ENCODE measurements at regions not wholly inside any gene's neighbourhood (a gene's known extent, or its start where the extent isn't known, plus 50 kb on each side); places are given as distances from the start of the nearest gene placed in this dataset.
A peak's percentile ranks its signal among the peaks of the same experiment; 100 is the strongest.
"Not testable (repeated sequence)": the region's sequence is repeated elsewhere in the genome, so short reads cannot be mapped to it uniquely, and the experiment has no call there.

DNA sequence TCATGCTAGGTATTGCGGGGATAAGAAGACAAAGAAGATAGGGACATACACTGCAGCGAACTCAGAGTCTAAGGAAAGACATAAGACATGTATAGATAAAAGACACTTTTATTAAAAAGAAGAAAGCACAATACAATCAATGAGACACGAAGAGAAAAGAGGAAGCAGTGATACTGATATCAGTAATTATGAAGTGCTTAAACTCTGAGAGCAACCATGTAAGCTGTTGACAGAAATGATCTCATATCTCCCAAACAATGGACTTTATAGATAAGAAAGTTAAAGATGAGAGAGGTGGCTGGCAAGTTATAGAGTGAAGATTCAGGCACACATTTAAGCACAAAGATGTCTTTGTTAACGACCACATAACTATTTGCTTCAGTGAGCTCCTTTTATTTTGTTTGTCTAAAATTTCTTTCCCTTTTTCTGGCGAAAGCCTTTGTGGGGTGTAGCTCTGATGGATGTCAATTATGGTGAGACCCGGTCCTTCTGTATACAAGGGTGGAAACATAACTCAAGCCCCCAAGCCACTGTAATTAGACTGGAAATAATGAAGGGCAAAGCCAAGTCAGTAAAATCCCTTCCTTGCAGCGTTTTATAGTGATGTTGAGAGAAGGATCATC is 818.0 kb upstream of the SLC10A2 start:
- no peak for DNase-seq

DNA sequence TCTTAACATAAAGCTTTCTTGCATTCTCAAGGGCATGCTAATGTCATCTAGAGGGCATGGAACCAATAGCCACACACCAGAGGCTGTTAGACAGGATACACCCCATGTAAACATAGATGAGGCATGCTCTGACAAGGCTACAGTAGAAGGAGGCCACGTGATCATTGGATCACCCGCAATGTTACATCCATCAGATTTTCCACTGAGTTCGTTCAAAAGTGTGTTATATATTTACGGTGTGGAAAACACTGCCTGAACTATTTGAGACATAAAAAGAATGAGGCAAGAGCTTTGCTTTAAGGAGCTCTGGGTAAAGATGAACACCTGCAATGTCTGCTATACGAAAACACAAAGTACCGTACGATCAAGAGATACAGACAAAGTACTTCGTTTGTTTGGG is 817.5 kb upstream of the SLC10A2 start:
- no peak for DNase-seq

DNA sequence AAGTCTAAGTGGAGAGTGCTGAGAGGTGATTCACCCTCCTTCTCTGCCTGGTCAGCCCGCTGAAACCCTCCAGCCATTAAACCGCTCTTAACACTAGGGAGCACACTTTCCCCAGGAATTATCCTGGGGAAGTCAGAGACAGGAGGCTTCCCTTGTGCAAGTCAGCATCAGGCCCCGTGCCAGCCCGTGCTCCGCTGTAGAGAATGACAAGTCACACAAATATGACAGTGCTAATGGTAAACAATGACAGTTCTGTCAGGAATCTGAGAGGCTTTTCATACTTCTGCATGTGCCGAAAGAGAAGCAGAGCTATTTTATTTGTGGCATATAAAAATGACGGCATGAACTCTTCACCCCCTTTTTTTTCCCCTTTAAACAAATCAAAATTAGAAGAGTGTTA is 816.9 kb upstream of the SLC10A2 start:
- DNase-seq = peak; percentile 78

DNA sequence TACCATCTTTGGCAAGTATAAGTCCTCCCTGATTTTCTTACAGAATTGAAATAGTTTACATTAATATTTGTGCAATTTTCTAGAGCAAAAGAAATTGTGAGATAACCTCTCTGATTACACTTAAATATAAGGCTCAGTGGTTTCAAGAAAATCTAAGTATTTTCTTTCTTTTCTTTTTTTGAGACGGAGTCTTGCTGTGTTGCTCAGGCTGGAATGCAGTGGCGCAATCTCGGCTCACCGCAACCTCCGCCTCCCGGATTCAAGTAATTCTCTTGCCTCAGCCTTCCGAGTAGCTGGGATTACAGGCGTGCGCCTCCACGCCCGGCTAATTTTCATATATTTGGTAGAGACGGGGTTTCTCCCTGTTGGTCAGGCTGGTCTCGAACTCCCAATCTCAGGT is 813.9 kb upstream of the SLC10A2 start:
- not testable (repeated sequence) for DNase-seq

DNA sequence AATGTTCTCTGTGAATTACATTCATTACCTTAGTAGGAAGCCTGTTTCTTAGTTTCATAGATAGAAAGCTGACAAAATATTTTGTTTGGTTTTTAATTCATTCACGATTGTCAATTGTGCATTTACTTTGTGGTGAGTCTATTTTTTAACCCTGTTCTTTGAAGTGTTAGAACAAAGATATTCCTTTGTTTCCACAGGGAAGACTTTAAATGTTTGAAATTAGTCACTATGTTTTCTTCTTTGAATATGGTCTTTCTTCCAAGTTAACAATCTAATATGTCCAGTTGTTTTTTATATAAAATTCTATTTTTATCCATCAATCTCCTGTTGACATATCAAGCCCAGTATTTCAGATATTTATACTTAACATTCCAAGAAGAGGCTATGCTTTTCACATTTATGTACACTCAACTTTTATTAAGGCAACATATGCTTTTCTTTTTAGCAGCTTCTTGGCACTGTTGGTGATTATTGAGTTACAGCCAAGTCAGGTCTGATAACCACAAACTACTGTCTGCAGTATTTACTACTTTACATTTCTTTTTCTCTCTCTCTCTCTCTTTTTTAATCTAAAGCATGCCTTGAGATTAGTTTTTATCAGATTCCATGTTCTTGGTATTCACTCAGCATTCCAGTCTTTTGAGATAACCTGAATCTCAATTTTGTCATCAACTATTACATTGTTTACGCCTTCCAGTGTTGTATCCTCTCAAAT is 812.8 kb upstream of the SLC10A2 start:
- DNase-seq = no peak

DNA sequence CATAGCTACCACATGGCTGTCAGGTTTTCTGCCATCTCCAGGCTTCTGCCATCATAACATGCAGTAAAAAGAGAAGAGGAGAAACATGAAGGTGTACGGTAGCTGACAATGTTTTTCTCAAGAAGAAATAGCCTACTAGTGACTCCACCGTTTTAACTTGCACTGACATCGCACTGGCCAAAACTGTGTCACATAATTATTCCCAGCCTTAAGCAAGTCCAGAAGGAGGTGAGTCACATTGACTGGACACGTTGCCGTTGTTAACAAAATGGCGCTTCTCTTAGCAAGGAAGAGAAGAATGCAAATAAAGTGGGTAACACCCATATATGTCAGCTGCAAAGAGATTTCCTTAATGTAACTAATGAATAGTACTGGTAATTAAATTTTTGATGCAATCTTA is 810.4 kb upstream of the SLC10A2 start:
- no peak for DNase-seq

DNA sequence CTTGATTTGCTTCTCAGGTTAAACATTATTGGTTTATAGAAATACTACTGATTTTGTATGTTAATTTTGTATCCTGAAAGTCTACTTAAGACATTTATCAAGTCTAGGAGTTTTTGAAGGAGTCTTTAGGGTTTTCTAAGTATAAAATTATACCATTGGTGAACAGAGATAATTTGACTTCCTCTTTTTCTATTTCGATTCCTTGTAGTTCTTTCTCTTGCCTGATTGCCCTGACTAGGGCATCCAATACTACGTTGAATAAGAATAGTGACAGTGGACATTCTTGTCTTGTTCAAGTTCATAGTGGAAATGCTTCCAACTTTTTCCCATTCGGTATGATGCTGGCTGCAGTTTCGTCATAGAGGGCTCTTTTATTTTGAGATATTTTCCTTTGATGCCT is 807.5 kb upstream of the SLC10A2 start:
- DNase-seq = no peak

DNA sequence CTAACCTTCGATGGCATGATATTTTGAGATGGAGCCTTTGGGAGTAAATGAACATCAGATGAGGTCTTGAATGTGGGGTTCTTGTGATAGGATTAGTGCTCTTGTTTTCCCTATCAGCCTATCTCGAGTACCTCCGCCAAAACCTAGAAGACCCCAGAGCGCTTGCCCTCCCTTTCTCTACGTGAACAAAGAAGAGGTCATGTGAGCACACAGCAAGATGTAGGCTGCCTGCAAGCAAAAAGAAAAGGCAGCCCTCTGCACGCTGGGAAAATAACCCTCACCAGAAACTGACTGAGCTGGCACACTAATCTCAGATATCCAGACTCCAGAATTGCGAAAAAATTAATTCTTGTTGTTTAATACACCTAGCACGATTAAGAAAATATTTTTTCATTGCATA is 799.8 kb upstream of the SLC10A2 start:
- no peak for DNase-seq

DNA sequence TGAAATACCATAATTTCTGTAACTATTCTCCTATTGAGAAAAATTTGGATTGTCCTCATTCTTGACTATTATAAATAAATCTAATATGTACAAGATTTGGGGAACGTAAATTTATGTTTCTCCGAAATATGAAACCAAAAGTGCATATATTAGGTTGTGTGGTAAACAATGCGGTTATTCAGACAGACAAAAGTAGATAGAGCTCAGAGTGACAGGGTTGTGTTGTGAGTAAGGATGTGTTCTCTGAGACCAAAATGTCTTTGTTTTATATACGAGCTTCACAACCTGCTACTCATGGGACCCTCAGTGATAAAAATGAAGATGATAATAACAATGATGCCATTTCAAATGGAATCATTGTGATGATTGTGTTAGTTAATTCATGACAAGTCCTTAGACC is 796.3 kb upstream of the SLC10A2 start:
- no peak for DNase-seq

DNA sequence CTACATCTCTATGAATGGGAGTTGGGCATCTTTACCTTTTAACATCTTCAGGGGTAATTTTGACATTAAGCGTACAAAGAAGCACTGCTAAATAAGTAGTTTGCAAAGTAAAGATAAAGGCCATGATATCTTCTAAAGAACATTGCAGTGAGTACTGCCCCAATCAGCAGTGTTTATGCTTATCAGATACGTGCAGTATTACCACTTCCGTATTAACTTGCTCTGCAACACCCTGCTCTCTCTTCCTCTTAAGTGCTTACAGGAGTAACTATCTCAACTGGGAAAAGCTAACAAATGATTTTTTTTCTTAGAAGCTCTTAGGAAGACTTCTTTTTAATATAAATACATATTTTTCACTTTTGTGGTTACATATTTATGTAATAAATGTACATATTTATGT is 793.7 kb upstream of the SLC10A2 start:
- no peak for DNase-seq

DNA sequence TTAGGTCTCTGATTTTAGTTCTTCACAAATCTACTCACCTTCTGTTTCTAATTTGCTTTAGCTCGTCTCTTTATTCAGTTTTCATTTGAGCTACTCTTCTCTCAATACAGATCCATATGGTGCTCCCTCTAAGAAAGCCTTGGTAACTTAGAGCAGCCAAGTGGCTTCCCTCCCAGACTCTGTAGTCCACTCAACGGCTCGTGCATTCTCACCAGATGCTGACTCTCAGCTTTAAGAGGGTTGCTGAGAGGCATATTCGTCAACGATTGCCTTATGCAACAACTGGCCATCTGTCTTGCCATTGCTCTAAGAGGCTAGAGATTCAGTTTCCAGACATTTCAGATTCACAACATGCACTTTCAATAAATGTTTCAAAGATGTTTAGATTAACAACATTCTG is 785.8 kb upstream of the SLC10A2 start:
- DNase-seq = peak; percentile 64

DNA sequence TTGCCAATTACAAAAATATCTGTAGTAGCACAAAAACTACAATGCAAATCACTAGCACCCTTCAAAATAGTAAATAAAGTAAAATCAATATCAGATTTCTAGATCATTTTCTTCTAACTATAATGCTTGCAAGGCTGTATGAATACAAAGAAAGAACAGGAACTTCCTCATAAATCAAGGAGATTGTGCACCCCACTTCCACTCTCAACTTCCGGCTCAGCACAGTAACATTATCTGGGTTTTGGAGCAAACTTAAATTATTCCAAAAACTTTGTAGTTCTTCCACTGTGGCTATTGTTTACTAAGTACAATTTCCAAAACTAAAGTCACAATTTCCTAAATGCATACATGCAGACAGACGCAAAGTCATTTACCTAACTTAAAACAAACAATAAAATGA is 778.3 kb upstream of the SLC10A2 start:
- DNase-seq = no peak

DNA sequence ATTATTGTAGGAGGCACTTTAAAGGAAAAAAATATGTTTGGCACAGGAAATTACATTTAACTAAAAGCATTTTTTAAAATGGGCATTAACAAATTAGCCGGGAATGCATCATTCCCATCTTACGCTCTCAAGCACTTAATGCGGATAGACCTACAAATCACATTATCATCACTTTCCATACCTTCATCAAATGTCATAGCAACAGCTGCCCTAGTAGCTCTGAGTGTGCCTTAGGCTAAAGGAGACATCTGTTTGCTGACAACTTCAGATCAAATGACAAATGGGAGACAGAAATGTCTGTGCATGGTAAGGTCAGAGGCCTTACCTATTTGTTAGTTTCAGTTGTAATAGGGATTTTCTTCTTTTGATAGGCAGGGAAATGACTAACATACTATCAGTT is 773.2 kb upstream of the SLC10A2 start:
- peak; percentile 65 for DNase-seq

DNA sequence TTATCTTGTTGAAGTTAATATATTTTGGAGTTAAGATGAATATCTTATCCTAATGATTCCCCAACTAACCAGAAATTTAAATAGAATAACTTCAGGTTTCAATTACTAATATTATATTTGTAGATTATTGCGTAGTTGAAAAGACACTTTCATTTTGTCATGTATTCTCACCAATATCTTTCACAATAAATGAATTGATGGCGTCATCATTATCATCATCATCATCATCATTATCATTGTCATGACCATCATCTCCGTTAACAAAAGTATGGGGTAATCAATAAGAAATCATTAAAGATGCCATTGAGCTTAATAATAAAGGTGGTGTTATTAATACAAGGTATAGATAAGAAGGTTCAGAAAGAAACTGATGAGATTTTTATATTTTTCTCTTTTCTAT is 768.8 kb upstream of the SLC10A2 start:
- DNase-seq = no peak

DNA sequence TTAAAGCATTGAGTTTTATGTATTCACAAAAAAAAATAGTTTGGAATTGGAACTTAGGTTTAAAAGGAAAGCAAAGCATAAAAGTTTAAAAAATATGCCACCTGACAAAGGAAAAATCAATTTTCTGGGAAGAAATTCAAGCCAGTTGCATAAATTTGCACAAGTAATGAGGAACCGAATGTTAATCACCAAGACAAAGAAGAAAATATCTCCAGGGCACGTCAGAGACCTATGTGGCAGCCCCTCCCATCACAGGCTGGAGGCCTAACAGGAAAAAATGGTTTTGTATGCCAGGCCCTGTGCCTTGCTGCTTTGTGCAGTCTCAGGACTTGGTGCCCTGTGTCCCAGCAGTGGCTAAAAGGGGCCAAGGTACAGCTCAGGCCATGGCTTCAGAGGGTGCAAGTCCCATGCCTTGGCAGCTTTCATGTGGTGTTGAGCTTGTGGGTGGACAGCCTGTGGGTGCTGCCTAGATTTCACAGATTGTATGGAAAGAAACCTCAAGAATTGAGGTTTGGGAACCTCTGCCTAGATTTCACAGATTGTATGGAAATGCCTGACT is 767.2 kb upstream of the SLC10A2 start:
- DNase-seq = no peak

DNA sequence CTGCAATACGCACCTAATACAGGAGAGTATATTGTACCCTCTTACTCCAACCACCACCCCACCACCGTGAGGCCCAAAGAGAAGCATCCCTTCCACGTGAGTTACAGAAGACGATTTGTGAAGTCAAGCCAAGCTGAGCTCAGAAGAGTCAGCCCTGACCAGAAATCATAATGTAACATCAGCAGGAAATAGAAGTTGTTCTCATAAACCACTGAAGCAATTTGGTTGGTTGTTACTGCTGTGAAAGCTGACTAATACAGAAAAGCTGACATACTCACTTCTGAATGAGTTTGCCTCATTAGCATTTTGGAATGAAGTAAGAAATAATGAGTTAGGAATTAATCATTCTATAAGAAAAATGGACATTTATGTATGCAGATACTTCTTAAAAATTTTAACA is 749.4 kb upstream of the SLC10A2 start:
- DNase-seq = no peak

DNA sequence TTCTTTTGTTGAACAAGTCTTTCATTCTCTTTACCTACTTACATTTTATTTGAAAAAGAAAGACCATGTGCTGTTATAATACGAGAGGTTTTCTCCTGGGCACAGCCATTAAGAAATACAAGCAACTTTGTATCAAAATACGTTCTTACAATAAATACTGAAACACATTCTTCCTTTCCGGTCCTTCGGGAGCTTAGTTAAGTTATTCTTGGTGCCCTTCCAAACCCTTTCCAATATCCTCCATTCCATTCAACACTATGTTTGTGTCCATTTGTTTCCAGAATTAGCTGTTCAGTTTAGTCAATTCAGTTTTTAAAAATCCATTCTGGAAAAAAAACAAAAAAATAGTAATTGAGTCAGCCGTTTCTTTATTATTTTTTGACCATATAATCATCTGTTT is 746.8 kb upstream of the SLC10A2 start:
- DNase-seq = no peak

DNA sequence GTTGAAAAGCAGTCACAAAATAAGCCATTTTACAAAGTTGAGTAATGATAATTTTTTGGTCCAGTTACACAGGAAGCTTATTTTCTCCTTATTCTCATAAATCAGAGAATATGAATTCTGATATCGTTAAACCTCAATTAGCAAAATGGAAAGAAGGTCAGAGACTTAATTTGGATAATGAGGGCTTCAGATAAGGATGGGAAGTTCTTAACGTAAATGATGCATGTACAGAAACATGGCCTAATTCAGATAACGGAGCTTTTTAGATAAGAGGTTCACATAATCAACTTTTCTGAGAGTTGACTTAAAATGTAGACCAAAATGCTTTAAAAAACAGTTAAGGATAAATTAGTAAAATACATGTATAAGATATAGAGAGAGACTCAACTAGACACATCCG is 746.3 kb upstream of the SLC10A2 start:
- no peak for DNase-seq

DNA sequence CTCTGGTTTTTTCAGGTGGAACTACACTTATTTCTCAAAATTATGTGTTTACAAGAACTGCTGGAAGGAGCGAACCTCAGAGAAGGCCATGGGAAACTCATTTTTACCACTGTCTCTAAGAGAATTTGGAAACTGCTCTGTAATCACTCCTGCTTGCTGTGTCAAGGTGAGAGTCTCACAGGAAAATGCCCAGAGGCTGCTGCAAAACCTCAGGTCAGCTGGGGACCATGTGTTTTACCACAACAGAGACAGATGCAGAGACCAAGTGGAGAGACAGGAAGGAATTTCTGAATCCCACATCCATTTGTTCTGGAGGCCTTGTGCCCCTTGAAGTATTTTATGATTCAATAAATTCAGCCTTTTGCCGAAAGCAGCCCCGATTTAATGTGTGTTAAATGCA is 743.8 kb upstream of the SLC10A2 start:
- no peak for DNase-seq

DNA sequence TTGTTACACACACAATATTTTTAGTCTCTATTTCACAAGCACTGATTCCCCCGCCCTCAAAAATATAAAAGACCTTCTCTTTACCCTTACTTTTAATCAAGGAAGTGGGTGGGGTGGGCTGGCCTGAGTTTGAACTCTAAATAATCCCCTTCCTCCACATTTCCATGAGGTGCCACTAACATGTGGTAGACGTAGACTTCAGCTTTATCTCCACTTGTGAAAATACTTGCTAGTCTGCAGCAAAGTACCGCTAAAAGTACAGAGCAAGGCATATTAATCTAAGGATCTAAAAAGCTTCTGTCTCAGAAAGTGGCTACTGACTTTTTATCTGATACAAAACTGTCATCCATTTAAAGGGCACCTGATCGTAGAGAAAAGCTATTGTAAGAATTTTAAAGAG is 739.6 kb upstream of the SLC10A2 start:
- no peak for DNase-seq

DNA sequence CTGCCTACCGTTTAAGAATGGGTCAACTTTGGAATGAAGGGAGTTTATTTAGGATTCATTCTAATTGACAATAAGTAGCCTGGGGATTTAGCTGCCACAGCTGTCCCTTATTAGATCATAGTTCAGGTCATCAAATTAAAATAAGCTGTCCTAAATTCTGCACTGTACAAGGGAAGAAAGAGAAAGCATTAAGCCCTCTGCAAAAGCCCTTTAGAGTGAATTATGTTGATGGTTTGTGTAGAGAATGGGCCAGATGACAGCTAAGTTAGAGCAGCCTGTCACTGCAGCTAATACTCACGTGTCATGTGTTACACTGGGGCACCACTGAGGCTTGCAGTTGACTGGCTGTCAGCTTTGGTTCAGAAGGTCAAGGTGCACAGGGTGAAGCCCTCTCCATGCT is 737.1 kb upstream of the SLC10A2 start:
- DNase-seq = peak; percentile 72

DNA sequence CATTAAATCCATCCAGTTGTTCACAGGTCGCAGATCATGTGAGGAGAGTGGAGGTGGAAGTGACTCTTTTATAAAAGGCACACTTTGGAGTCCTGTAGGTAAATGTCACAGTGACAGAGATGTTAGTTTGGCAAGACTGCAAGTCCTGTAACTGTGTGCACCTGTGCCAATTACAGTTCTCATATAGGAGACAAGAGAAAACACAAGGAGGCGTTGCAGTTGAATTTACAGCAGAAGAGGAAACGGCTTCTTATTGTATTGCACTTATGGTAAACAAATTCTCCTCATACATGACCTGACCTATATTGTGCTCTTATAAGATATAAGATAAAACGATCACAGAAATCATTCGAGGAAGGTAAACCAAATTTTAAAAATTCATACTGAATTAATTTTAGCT is 732.8 kb upstream of the SLC10A2 start:
- peak; percentile 30 for DNase-seq

DNA sequence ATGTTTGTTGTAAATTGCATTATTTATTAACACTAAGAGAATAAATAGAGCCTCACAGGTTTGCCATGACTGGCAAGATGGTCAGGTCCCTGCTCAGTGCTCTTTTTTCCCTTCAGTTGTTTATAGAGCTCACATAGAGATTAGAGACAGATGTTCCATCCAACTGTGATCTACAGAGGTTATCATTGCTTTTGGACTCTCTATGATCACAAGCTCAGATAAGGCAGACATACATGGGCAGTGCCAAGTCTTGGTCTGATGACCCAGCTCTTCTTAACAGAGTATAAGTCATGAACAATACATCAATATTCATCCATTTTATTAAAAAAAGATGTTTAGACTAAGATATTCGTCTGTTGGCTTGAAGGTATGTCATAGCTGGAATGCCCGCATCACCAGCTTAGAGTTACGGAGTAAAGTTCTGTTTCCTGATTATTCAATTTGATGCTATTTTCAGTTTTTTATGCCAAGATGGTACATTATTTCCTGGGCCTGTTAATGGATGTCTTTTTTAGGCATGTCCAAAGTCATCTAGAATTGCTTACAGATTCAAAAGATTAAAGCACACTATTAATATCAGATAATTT is 729.8 kb upstream of the SLC10A2 start:
- no peak for DNase-seq

DNA sequence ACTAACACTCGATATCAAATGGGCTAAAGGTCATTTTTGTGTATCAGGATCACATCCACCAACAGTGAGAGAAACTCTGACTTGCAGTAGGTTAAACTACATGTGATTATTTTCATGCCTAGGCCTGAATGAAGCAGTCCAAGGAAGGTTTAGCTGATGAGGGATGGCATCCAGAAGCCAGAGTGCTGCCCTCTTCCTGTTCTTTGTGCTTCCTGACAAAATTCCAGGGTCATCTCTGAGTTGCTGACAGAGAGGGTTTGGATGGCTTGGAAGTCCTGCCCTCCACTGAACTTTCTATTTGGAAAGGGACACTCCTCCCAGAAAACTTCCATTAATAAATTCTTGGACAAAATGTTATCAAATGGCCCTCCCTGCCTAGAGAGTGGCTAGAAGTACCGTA is 728.3 kb upstream of the SLC10A2 start:
- no peak for DNase-seq

Measured in NCI-H187 treated with DMSO at 0.1 percent for 48 hours (cell line).